ENCODE measurements at regions not wholly inside any gene's neighbourhood (a gene's known extent, or its start where the extent isn't known, plus 50 kb on each side); places are given as distances from the start of the nearest gene placed in this dataset.

DNA sequence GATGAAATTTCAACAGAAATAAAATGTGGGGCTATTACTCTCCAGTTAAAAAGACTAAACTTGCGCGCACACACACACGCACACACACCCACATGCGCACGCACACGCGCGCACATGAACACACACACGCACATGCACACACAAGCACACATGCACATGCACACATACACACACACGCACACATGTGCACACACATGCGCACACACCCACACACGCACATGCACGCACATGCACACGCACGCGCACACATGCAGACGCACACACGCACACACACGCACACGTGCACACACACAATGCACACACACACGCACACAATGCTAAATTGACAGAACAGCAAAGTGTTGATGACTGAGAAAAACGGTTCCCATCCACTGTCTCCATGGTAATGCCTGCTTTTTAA, 754.1 kb downstream of the CBLN4 start:
- TF ChIP-seq, protein P1, sequence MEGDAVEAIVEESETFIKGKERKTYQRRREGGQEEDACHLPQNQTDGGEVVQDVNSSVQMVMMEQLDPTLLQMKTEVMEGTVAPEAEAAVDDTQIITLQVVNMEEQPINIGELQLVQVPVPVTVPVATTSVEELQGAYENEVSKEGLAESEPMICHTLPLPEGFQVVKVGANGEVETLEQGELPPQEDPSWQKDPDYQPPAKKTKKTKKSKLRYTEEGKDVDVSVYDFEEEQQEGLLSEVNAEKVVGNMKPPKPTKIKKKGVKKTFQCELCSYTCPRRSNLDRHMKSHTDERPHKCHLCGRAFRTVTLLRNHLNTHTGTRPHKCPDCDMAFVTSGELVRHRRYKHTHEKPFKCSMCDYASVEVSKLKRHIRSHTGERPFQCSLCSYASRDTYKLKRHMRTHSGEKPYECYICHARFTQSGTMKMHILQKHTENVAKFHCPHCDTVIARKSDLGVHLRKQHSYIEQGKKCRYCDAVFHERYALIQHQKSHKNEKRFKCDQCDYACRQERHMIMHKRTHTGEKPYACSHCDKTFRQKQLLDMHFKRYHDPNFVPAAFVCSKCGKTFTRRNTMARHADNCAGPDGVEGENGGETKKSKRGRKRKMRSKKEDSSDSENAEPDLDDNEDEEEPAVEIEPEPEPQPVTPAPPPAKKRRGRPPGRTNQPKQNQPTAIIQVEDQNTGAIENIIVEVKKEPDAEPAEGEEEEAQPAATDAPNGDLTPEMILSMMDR (IDR thresholded peaks at IDR 0.05), result no peak
- no peak for TF ChIP-seq EZH2 (IDR thresholded peaks at IDR 0.05; ENCODE audit: borderline replicate concordance, insufficient read depth, low read depth, low read length, poor library complexity, severe bottlenecking)
